ENCODE measurements at regions not wholly inside any gene's neighbourhood (a gene's known extent, or its start where the extent isn't known, plus 50 kb on each side); places are given as distances from the start of the nearest gene placed in this dataset.

DNA sequence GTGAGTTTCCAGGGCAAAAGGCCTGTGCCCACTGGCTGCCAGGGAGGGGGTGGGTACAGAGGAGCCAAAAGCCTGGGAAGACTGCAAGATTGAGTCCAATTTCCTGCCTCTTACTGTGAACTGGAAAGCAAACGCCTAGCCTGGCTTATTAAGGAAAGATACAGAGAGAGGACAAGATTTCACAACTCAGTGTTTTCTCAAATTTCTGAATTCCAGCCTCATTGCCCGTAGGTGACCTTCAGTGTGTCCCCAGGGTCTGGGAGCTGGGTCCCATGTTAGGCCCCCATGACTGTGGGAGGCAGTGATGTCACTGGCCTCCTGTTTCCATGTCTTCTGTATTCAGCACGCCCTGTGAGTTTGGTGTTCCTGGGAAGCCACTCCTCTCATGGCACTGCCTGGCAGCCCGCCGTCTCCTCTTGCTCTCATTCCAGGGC is 60.6 kb upstream of the PTPN3 start:
- TF ChIP-seq POLR2AphosphoS5 (IDR thresholded peaks at IDR 0.05; ENCODE audit: insufficient read depth, low read depth, low read length) = no peak
- TF ChIP-seq, protein P1, sequence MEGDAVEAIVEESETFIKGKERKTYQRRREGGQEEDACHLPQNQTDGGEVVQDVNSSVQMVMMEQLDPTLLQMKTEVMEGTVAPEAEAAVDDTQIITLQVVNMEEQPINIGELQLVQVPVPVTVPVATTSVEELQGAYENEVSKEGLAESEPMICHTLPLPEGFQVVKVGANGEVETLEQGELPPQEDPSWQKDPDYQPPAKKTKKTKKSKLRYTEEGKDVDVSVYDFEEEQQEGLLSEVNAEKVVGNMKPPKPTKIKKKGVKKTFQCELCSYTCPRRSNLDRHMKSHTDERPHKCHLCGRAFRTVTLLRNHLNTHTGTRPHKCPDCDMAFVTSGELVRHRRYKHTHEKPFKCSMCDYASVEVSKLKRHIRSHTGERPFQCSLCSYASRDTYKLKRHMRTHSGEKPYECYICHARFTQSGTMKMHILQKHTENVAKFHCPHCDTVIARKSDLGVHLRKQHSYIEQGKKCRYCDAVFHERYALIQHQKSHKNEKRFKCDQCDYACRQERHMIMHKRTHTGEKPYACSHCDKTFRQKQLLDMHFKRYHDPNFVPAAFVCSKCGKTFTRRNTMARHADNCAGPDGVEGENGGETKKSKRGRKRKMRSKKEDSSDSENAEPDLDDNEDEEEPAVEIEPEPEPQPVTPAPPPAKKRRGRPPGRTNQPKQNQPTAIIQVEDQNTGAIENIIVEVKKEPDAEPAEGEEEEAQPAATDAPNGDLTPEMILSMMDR (IDR thresholded peaks at IDR 0.05; ENCODE audit: extremely low read depth in 1 of 2, insufficient read depth in 1 of 2, low read depth in 1 of 2, low read length in 2 of 2) = no peak
- TF ChIP-seq EZH2 (IDR thresholded peaks at IDR 0.05; ENCODE audit: borderline replicate concordance, low read depth, low read length, severe bottlenecking) = no peak
- no peak for TF ChIP-seq POLR2A (IDR thresholded peaks at IDR 0.05; ENCODE audit: low read depth, low read length)
- TF ChIP-seq JUN (IDR thresholded peaks at IDR 0.05; ENCODE audit: borderline replicate concordance, insufficient read depth, insufficient read length, low read depth) = no peak
- TF ChIP-seq, protein P2, sequence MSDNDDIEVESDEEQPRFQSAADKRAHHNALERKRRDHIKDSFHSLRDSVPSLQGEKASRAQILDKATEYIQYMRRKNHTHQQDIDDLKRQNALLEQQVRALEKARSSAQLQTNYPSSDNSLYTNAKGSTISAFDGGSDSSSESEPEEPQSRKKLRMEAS (IDR thresholded peaks at IDR 0.05; ENCODE audit: insufficient read depth, insufficient read length) = no peak
- no peak for TF ChIP-seq GATA2 (IDR thresholded peaks at IDR 0.05; ENCODE audit: insufficient read depth, insufficient read length, low read depth, low read length)
- no peak for TF ChIP-seq MYC (IDR thresholded peaks at IDR 0.05; ENCODE audit: low read depth, low read length)

All from endothelial cell of umbilical vein (primary cell).